ENCODE measurements at regions not wholly inside any gene's neighbourhood (a gene's known extent, or its start where the extent isn't known, plus 50 kb on each side); places are given as distances from the start of the nearest gene placed in this dataset.
"Not testable (repeated sequence)": the region's sequence is repeated elsewhere in the genome, so short reads cannot be mapped to it uniquely, and the experiment has no call there.

- DNase-seq (ENCODE audit: low spot score): no peak
Measured at GRCh38 chr5:109630093-109630492, 59.6 kb upstream of the MAN2A1 start.

- DNase-seq (ENCODE audit: low spot score): no peak
Measured at GRCh38 chr5:109628591-109628990, 61.1 kb upstream of the MAN2A1 start.

GRCh38 chr5:109621266-109621665 lies 68.5 kb upstream of the MAN2A1 start:
- not testable (repeated sequence) for DNase-seq (ENCODE audit: low spot score)

- no peak for DNase-seq (ENCODE audit: low spot score)
Measured at GRCh38 chr5:109620651-109621050, 69.1 kb upstream of the MAN2A1 start.

GRCh38 chr5:109619606-109620005 lies 70.1 kb upstream of the MAN2A1 start:
- no peak for DNase-seq (ENCODE audit: low spot score)

GRCh38 chr5:109619021-109619460 lies 70.7 kb upstream of the MAN2A1 start:
- no peak for DNase-seq (ENCODE audit: low spot score)

- no peak for DNase-seq (ENCODE audit: low spot score)
Measured at GRCh38 chr5:109614981-109615380, 74.7 kb upstream of the MAN2A1 start.

GRCh38 chr5:109614301-109614700 lies 75.4 kb upstream of the MAN2A1 start:
- no peak for DNase-seq (ENCODE audit: low spot score)

- no peak for DNase-seq (ENCODE audit: low spot score)
Measured at GRCh38 chr5:109612278-109612905, 77.3 kb upstream of the MAN2A1 start.

- DNase-seq (ENCODE audit: low spot score): no peak
Measured at GRCh38 chr5:109611505-109611904, 78.2 kb upstream of the MAN2A1 start.

- DNase-seq (ENCODE audit: low spot score): no peak
Measured at GRCh38 chr5:109611061-109611460, 78.7 kb upstream of the MAN2A1 start.

GRCh38 chr5:109610581-109610980 lies 79.1 kb upstream of the MAN2A1 start:
- DNase-seq (ENCODE audit: low spot score): no peak

GRCh38 chr5:109605207-109605730 lies 84.5 kb upstream of the MAN2A1 start:
- DNase-seq (ENCODE audit: low spot score): no peak

GRCh38 chr5:109604758-109605157 lies 85.0 kb upstream of the MAN2A1 start:
- DNase-seq (ENCODE audit: low spot score): no peak

- no peak for DNase-seq (ENCODE audit: low spot score)
Measured at GRCh38 chr5:109601736-109602135, 88.0 kb upstream of the MAN2A1 start.

GRCh38 chr5:109597893-109598292 lies 91.8 kb upstream of the MAN2A1 start:
- no peak for DNase-seq (ENCODE audit: low spot score)

- DNase-seq (ENCODE audit: low spot score): no peak
Measured at GRCh38 chr5:109594217-109594616, 95.5 kb upstream of the MAN2A1 start.

GRCh38 chr5:109590799-109591198 lies 98.9 kb upstream of the MAN2A1 start:
- no peak for DNase-seq (ENCODE audit: low spot score)

GRCh38 chr5:109589986-109590385 lies 99.7 kb upstream of the MAN2A1 start:
- DNase-seq (ENCODE audit: low spot score): no peak

- DNase-seq (ENCODE audit: low spot score): no peak
Measured at GRCh38 chr5:109589239-109589638, 100.5 kb upstream of the MAN2A1 start.

- no peak for DNase-seq (ENCODE audit: low spot score)
Measured at GRCh38 chr5:109588281-109589035, 101.3 kb upstream of the MAN2A1 start.

- no peak for DNase-seq (ENCODE audit: low spot score)
Measured at GRCh38 chr5:109584986-109585599, 104.6 kb upstream of the MAN2A1 start.

Data from mesenteric fat pad (tissue), 1 donor.